Smooth muscle cell (in vitro differentiated cells): ENCODE measurements at regions not wholly inside any gene's neighbourhood (a gene's known extent, or its start where the extent isn't known, plus 50 kb on each side); places are given as distances from the start of the nearest gene placed in this dataset.

Experiments
- DNase-seq: peaks from one replicate; lab custom pipeline; 2025; ENCODE audit not compliant: unreplicated experiment; lab: John Stamatoyannopoulos, UW
- H2AFZ ChIP-seq: fragments of 200-600 bp; sonication (generic); 2 replicates; pipeline ENCODE4 v1.6.0; 2016; ENCODE audit warnings: antibody characterized with exemption, low read depth, mild to moderate bottlenecking
- H3F3A ChIP-seq: fragments of 200-600 bp; sonication (generic); 2 replicates; pipeline ENCODE4 v1.6.0; 2017; ENCODE audit warnings: antibody characterized with exemption, low read depth
- H3K27ac ChIP-seq: fragments of 200-600 bp; sonication (generic); 2 replicates; pipeline ENCODE4 v1.5.1; 2016; ENCODE audit warnings: low read depth, mild to moderate bottlenecking
- H3K27me3 ChIP-seq: fragments of 200-600 bp; sonication (generic); 2 replicates; pipeline ENCODE4 v1.6.1; 2016; ENCODE audit warnings: low read depth, mild to moderate bottlenecking
- H3K36me3 ChIP-seq: fragments of 200-600 bp; sonication (generic); 2 replicates; pipeline ENCODE4 v1.5.1; 2016; ENCODE audit warnings: low read depth
- H3K4me1 ChIP-seq: fragments of 200-600 bp; sonication (generic); 2 replicates; pipeline ENCODE4 v1.5.1; 2016; ENCODE audit warnings: low read depth
- H3K4me2 ChIP-seq: fragments of 200-600 bp; sonication (generic); 2 replicates; pipeline ENCODE4 v1.6.0; 2016; ENCODE audit warnings: mild to moderate bottlenecking
- H3K4me3 ChIP-seq: fragments of 200-600 bp; sonication (generic); 2 replicates; pipeline ENCODE4 v1.5.1; 2016; ENCODE audit warnings: mild to moderate bottlenecking
- H3K79me2 ChIP-seq: fragments of 200-600 bp; sonication (generic); 2 replicates; pipeline ENCODE4 v1.6.0; 2016; ENCODE audit warnings: low read depth, mild to moderate bottlenecking
- H3K9ac ChIP-seq: fragments of 200-600 bp; sonication (generic); 2 replicates; pipeline ENCODE4 v1.6.0; 2016; ENCODE audit warnings: low read depth
- H3K9me3 ChIP-seq: fragments of 200-600 bp; sonication (generic); replicated peaks from 2 replicates; pipeline ENCODE4 v1.5.1; 2016; ENCODE audit warnings: low read depth
- H4K20me1 ChIP-seq: fragments of 200-600 bp; sonication (generic); 2 replicates; pipeline ENCODE4 v1.6.0; 2016; ENCODE audit warnings: low read depth
- CTCF ChIP-seq: fragments of 200-600 bp; sonication (generic); IDR thresholded peaks from 2 replicates; pipeline ENCODE4 v1.5.1; 2017; ENCODE audit warnings: borderline replicate concordance, mild to moderate bottlenecking, antibody characterized with exemption; ENCODE audit not compliant: insufficient read depth, poor library complexity, severe bottlenecking
- WGBS: methylation state at CpG from one replicate; pipeline ENCODE4 v1.1.7; 2016; ENCODE audit warnings: low lambda C conversion rate; 5-methylcytosine and 5-hydroxymethylcytosine counted together

DNA sequence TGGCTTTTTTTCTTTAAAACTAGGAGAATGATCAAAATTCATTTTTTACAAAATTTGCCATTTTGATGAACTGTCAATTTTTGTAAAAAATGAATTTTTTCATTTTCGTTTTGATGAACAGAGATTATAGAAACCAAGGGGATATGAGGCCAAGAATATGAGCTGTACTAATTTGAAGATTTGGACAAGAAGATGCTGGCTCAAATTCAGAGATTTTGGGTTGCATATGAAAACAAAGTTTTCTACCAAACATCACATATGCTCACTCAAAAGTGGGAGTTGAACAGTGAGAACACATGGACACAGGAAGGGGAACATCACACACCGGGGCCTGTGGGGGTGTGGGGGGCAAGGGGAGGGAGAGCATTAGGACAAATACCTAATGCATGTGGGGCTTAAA, 230.7 kb downstream of the SNAPC1 start:
- Histone ChIP-seq H3K4me2 (no peak overlapping the region), H3K27ac (no peak overlapping the region), H3K79me2 (no peaks in the 10 kb centered on the region), H3K36me3 (no peaks in the 10 kb centered on the region), H3K4me1 (peaks cover 4% of the 10 kb centered on the region), H3F3A (no peaks in the 10 kb centered on the region), H2AFZ (no peak overlapping the region), H3K27me3 (no peaks in the 10 kb centered on the region), H3K9me3 (no peaks in the 10 kb centered on the region), H3K9ac (no peak overlapping the region), H3K4me3 (no peak overlapping the region), H4K20me1 (no peaks in the 10 kb centered on the region)
- no peak for TF ChIP-seq CTCF
- no peak for DNase-seq
- WGBS, result 74% methylated on average over 2 of the region's 2 CpGs

DNA sequence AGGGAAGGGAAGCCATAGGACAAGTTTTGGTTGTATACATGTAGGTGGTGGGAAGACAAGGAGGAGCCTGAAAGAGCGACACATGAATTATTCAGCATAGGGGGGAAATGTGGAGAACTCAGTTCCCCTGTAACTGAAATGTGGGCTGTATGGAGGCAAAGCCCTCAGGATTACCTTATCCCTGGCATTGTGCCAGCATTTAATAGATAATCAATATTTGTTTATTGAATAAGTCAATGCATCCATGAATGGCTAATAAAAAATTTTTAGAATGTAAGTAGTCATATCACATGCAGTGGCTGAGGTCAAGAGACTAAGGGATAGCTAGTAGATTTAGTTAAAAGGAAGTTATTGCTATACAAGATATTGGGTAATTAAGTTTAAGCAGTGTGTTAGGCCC, 232.4 kb downstream of the SNAPC1 start:
- H3K27me3 ChIP-seq, result no peaks in the 10 kb centered on the region
- H3K27ac ChIP-seq, result no peak overlapping the region
- no peaks in the 10 kb centered on the region for H3K79me2 ChIP-seq
- 100% methylated on average over 1 of the region's 1 CpG for WGBS
- peaks cover 4% of the 10 kb centered on the region for H3K4me1 ChIP-seq
- H2AFZ ChIP-seq, result no peak overlapping the region
- no peaks in the 10 kb centered on the region for H3K9me3 ChIP-seq
- H3K4me2 ChIP-seq, result no peak overlapping the region
- no peak for TF ChIP-seq CTCF
- no peaks in the 10 kb centered on the region for H3F3A ChIP-seq
- no peak for DNase-seq
- no peaks in the 10 kb centered on the region for H4K20me1 ChIP-seq
- no peak overlapping the region for H3K9ac ChIP-seq
- H3K4me3 ChIP-seq, result no peak overlapping the region
- no peaks in the 10 kb centered on the region for H3K36me3 ChIP-seq

DNA sequence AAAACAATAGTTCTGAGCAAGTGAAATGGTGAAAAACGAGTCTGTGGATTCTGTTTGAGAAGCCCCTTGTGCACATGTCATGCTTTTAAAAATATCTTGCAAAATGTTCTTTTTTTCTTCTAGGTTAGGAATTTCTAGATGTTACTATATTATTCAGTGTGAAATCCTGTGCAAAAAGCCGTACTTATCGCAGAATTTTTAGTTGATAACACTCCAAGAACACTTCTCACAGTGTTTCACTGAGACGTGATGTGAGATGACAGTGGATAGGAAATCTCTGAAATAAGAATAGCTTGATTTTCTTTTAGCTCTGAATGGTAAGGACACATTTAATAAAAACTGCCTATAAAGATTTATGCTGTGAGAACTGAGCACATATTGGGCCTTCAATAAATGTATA, 234.5 kb downstream of the SNAPC1 start:
- no peak overlapping the region for H3K27ac ChIP-seq
- no peaks in the 10 kb centered on the region for H3F3A ChIP-seq
- 90% methylated on average over 4 of the region's 4 CpGs for WGBS

More for the DNA sequence above, 234.5 kb downstream of the SNAPC1 start:
- Histone ChIP-seq H3K27me3 (no peaks in the 10 kb centered on the region), H4K20me1 (no peaks in the 10 kb centered on the region), H3K4me2 (no peak overlapping the region), H3K79me2 (no peaks in the 10 kb centered on the region), H2AFZ (no peak overlapping the region), H3K36me3 (no peaks in the 10 kb centered on the region), H3K9me3 (no peaks in the 10 kb centered on the region), H3K9ac (no peak overlapping the region), H3K4me3 (no peak overlapping the region), H3K4me1 (peaks cover 4% of the 10 kb centered on the region)
- no peak for TF ChIP-seq CTCF
- no peak for DNase-seq
